ENCODE measurements at regions not wholly inside any gene's neighbourhood (a gene's known extent, or its start where the extent isn't known, plus 50 kb on each side); places are given as distances from the start of the nearest gene placed in this dataset.

DNA sequence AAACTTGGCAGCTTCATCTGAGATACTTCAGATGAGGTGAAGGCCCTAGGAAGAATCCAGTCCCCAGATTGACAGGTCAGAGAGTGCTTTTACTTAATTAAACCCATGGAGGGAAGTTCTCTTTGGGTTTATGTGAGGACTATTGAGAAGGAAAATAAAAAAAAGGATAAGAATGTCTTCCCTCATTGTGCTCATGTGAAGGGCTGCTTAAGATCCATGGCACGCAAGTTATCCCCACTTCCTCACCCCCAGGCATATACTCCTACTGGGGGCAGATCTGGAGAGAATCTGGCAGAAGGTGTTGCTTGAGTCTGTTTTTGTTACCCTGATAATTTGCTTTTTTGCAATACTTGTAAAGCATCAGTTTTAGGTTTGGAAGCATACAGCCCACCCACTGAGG, 322.9 kb upstream of the TFAP2D start:
- TF ChIP-seq, protein P1, sequence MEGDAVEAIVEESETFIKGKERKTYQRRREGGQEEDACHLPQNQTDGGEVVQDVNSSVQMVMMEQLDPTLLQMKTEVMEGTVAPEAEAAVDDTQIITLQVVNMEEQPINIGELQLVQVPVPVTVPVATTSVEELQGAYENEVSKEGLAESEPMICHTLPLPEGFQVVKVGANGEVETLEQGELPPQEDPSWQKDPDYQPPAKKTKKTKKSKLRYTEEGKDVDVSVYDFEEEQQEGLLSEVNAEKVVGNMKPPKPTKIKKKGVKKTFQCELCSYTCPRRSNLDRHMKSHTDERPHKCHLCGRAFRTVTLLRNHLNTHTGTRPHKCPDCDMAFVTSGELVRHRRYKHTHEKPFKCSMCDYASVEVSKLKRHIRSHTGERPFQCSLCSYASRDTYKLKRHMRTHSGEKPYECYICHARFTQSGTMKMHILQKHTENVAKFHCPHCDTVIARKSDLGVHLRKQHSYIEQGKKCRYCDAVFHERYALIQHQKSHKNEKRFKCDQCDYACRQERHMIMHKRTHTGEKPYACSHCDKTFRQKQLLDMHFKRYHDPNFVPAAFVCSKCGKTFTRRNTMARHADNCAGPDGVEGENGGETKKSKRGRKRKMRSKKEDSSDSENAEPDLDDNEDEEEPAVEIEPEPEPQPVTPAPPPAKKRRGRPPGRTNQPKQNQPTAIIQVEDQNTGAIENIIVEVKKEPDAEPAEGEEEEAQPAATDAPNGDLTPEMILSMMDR (IDR thresholded peaks at IDR 0.05): no peak
- no peak for TF ChIP-seq POLR2A (IDR thresholded peaks at IDR 0.05)

Measured in body of pancreas (tissue), 4 donors.